NT2/D1 (cell line): ENCODE measurements at regions not wholly inside any gene's neighbourhood (a gene's known extent, or its start where the extent isn't known, plus 50 kb on each side); places are given as distances from the start of the nearest gene placed in this dataset.

Experiments used
- DNase-seq: peaks from one replicate; pipeline ENCODE4 v3.0.0-alpha.2; 2011; ENCODE audit warnings: low read depth, low spot score
- H3K27me3 ChIP-seq: 2 replicates; pipeline ENCODE4 v1.6.0; 2011; ENCODE audit warnings: mild to moderate bottlenecking; ENCODE audit not compliant: insufficient read length, insufficient read depth
- H3K36me3 ChIP-seq: 2 replicates; pipeline ENCODE4 v1.6.1; 2011; ENCODE audit warnings: mild to moderate bottlenecking, low read length, mixed read lengths; ENCODE audit not compliant: insufficient read depth, insufficient read length
- H3K4me1 ChIP-seq: 2 replicates; pipeline ENCODE4 v1.5.1; 2011; ENCODE audit not compliant: insufficient read depth, insufficient read length
- H3K4me3 ChIP-seq: 2 replicates; pipeline ENCODE4 v1.5.1; 2011; ENCODE audit warnings: low read depth; ENCODE audit not compliant: insufficient read length
- H3K9ac ChIP-seq: 2 replicates; pipeline ENCODE4 v1.6.0; 2011; ENCODE audit warnings: low read depth; ENCODE audit not compliant: insufficient read length
- H3K9me3 ChIP-seq: 2 replicates; pipeline ENCODE4 v1.5.1; 2011; ENCODE audit warnings: mild to moderate bottlenecking, low read length; ENCODE audit not compliant: insufficient read depth
- SUZ12 ChIP-seq: IDR thresholded peaks from 2 replicates; pipeline ENCODE4 v1.6.1; 2011; ENCODE audit not compliant: insufficient read length, insufficient read depth; ENCODE audit errors: extremely low read depth
- YY1 ChIP-seq: IDR thresholded peaks from 2 replicates; pipeline ENCODE4 v1.6.1; 2011; ENCODE audit not compliant: insufficient read length, insufficient read depth
- ZNF274 ChIP-seq: IDR thresholded peaks from 2 replicates; pipeline ENCODE4 v1.6.1; 2011; ENCODE audit warnings: mild to moderate bottlenecking, low read depth, low read length

DNA sequence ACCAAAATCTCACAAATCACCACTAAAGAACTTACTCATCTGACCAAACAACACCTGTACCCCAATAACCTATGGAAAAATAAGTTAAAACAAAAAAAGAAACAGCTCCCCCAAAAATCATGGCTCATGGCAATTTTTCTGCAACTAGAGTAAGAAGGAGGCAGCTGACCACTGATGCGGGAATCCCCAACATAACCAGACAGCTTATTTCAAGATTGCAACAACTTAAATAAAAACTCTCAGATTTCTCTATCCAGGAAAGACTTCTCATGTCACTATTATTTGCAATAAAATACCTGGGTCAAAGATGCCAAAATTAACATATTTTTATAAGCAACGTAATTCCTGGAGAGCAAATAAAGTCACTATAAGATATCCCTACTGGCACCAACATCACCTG lies 128.1 kb upstream of the LY86 start:
- no peak for TF ChIP-seq SUZ12
- TF ChIP-seq ZNF274, result no peak
- no peak for TF ChIP-seq YY1
- no peak for DNase-seq
- Histone ChIP-seq H3K36me3 (no peaks in the 10 kb centered on the region), H3K4me3 (no peak overlapping the region), H3K27me3 (no peaks in the 10 kb centered on the region), H3K9ac (no peak overlapping the region), H3K4me1 (no peaks in the 10 kb centered on the region), H3K9me3 (no peaks in the 10 kb centered on the region)

DNA sequence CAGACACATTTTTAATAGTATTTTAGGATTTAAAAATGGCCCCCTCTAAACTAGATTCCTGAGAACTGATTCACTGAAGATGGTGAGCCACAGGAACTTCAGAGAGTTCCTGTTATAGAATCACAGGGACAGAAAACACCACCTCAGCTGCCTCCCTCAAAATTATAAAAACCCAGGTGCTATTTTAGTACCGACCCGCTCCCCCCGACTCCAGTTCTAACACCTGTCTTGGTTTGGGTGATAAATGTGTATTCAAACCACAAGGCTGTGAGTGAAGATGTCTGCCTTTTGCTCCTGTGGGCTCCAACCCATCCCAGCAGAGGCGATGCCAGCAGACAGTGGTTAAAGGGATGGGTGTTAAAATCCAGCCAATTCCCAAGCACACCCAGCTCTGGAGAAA lies 127.4 kb upstream of the LY86 start:
- Histone ChIP-seq H3K4me1 (no peaks in the 10 kb centered on the region), H3K36me3 (no peaks in the 10 kb centered on the region), H3K4me3 (no peak overlapping the region), H3K9me3 (no peaks in the 10 kb centered on the region), H3K27me3 (no peaks in the 10 kb centered on the region), H3K9ac (no peak overlapping the region)
- TF ChIP-seq YY1 (no peak), SUZ12 (no peak), ZNF274 (no peak)
- DNase-seq, result no peak

DNA sequence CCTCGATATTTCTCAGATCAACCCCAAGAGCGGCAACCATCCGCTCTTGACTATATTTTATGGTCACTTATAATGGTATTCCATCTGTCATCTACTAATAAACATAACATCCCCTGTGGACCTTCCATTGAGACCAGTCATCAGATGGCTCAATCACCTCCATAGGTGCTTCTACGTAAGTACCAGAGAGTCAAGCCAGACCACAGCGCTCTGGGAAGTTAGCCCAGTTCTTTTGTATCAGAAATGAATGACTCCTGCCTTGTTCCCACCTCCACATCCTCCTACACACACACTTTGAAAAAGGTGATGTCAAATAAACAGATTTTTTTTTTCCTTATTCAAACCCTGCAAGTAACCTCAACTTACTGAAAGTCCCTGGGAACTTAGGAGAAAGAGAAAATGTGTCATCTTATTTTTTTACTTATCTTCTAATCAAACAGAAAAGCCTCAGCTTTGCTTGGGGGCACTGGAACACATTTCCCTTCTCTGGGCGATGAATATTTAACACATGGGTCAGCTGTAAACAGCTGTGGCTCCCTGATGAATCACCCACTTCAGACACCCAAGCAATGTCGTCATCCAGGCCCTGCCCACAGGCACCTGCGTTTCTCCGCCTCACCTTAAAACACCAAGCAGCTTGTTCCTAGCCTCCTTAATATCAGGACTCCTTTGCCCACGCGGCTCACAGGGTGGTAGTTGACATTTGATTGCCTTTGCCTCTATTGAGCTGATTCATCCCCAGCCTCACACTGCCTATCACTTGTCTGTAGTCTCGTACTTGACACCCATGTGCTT lies 121.4 kb upstream of the LY86 start:
- TF ChIP-seq SUZ12 (no peak), YY1 (no peak), ZNF274 (no peak)
- H3K27me3 ChIP-seq, result no peaks in the 10 kb centered on the region
- H3K4me3 ChIP-seq, result no peak overlapping the region
- no peaks in the 10 kb centered on the region for H3K4me1 ChIP-seq
- H3K36me3 ChIP-seq, result no peaks in the 10 kb centered on the region
- H3K9me3 ChIP-seq, result no peaks in the 10 kb centered on the region
- H3K9ac ChIP-seq, result no peak overlapping the region
- no peak for DNase-seq

DNA sequence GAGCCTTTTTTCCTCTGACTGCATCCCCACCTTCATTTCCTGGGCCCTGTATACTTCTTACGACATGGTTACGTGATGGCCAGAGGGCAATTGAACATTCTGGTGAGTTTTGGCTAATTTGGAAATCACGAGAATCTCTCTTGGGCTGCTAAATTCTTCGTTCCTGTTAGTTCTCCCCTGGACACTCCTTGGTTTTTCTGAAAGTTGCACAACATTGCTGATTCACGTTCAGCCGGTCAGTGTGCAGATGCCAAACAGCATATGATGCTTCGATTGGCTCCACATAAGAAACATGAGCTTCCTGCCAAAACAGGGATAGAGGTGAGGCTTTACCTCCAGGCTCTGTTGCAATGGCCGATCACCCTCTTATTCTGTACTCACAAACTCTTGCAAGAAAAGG lies 119.4 kb upstream of the LY86 start:
- TF ChIP-seq SUZ12 (no peak), YY1 (no peak), ZNF274 (no peak)
- no peaks in the 10 kb centered on the region for H3K27me3 ChIP-seq
- no peaks in the 10 kb centered on the region for H3K36me3 ChIP-seq
- H3K4me3 ChIP-seq, result no peak overlapping the region
- DNase-seq, result no peak
- H3K9ac ChIP-seq, result no peak overlapping the region
- H3K4me1 ChIP-seq, result no peaks in the 10 kb centered on the region
- H3K9me3 ChIP-seq, result no peaks in the 10 kb centered on the region

DNA sequence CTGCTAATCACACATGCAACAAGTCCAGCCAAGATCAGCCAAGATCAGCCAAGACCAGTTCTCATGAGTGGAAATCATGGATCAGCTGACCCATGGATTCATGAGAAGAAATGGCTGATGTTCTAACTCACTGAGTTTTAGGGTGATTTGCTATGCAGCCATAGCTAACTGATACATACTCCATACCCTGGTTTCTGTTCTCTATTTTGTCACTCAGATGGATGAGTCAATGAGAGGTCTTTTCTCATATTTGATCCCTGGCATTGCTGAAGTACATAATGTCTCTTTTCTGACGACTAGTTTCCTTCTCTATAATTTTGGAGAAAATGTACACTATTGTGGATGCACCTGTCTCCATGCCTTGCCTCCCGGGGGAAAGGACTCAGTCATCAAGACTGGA lies 118.4 kb upstream of the LY86 start:
- Histone ChIP-seq H3K36me3 (no peaks in the 10 kb centered on the region), H3K4me3 (no peak overlapping the region), H3K27me3 (no peaks in the 10 kb centered on the region), H3K4me1 (no peaks in the 10 kb centered on the region), H3K9ac (no peak overlapping the region), H3K9me3 (no peaks in the 10 kb centered on the region)
- DNase-seq, result no peak
- TF ChIP-seq ZNF274 (no peak), SUZ12 (no peak), YY1 (no peak)

DNA sequence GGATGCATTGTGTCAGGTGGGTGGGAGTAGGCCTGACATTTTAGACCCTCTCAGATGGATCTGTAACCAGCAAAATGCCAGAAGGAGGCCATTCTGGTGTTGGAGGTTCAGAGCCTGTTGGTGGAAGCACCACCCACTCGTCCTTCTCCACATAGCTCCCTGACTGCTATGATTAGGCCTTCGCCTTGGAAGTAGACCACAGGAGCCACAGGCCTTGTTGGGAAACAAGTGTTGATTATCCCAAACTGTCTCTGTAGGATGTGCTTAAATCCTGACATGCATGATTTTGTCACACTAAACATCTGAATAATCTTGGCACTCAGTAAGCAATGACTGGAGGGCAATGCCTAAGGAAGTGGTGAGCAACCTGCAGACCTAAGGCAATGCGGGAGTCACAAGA lies 117.2 kb upstream of the LY86 start:
- H3K4me3 ChIP-seq, result no peak overlapping the region
- no peak for TF ChIP-seq ZNF274
- TF ChIP-seq YY1, result no peak
- TF ChIP-seq SUZ12, result no peak

DNA sequence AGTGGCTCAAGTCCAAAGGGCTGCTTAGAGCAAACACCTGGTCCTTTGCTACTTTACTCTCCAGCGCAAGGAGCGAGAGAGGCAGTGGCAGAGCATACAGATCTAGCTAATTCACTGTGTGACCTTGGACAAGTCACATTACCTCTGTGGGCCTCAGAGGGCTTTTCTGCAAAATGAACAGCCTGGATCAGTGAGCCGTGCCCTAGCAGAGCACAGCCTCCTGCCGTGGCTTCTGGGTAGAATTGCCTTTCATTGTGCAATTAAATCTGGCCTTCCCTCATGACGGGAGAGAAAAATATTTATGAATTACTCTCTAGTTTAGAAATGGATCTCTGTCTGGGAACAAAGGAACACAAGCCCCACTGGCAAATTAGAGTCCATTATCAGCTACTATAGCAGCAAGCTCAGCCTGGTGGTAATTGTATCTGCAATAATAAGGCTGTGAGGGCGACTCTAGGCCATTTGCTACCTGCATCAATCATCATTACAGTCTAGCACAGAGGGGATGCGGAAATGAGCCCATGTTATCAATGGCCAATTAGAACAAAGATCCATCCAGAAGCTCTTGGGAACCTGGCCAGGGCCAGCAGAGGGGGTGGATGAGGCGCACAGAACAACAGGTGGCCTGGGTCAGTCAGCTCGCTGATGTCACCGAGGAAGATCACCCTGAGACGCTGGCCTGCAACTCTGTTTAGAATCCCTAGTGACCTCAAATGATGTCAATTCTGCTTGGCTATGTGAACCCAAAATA lies 114.2 kb upstream of the LY86 start:
- Histone ChIP-seq H3K4me3 (no peak overlapping the region), H3K9me3 (peaks cover 5% of the 10 kb centered on the region; the same call in 1 of the 2 replicates), H3K36me3 (no peaks in the 10 kb centered on the region), H3K4me1 (no peaks in the 10 kb centered on the region), H3K27me3 (no peaks in the 10 kb centered on the region), H3K9ac (no peak overlapping the region)
- no peak for TF ChIP-seq SUZ12
- TF ChIP-seq ZNF274, result no peak
- no peak for TF ChIP-seq YY1
- DNase-seq, result no peak

More for the DNA sequence above, 117.2 kb upstream of the LY86 start:
- Histone ChIP-seq H3K9ac (no peak overlapping the region), H3K4me1 (no peaks in the 10 kb centered on the region), H3K36me3 (no peaks in the 10 kb centered on the region), H3K27me3 (no peaks in the 10 kb centered on the region), H3K9me3 (no peaks in the 10 kb centered on the region)
- DNase-seq, result no peak
